H1 (cell line): ENCODE measurements at regions not wholly inside any gene's neighbourhood (a gene's known extent, or its start where the extent isn't known, plus 50 kb on each side); places are given as distances from the start of the nearest gene placed in this dataset.

Experiments
- CTCF ChIP-seq, 3 experiments: IDR thresholded peaks; 1 replicate in 2 of 3; 2 replicates in 1 of 3; pipeline versions ENCODE4 v1.5.1 to v1.6.1; 2011; ENCODE audit warnings: low read length in 3 of 3, mild to moderate bottlenecking in 3 of 3, inconsistent platforms in 2 of 3, low read depth in 1 of 3, moderate library complexity in 1 of 3; ENCODE audit not compliant: insufficient read depth in 1 of 3; ENCODE audit errors: control extremely low read depth in 1 of 3
- JUN ChIP-seq: IDR thresholded peaks from 2 replicates; pipeline ENCODE4 v1.6.1; 2011; ENCODE audit warnings: low read depth, mild to moderate bottlenecking, improper control_type of control experiment, low read length

GRCh38 chr4:137378393-137378792 lies 153.9 kb downstream of the PCDH18 start:
- TF ChIP-seq CTCF (IDR thresholded peaks at IDR 0.05; ENCODE audit: control extremely low read depth in 1 of 3, insufficient read depth in 1 of 3, low read depth in 1 of 3, low read length in 3 of 3) (no peak), JUN (no peak)
